Upper lobe of right lung (tissue), 1 donor: ENCODE measurements at regions not wholly inside any gene's neighbourhood (a gene's known extent, or its start where the extent isn't known, plus 50 kb on each side); places are given as distances from the start of the nearest gene placed in this dataset.

ENCODE experiments used
- ATAC-seq: fragments of 200-7000 bp; cut with Tn5 transposase; one replicate; pipeline ENCODE4 v1.9.1; 2020; ENCODE audit warnings: mild to moderate bottlenecking, moderate library complexity
- DNase-seq: peaks from one replicate; pipeline ENCODE4 v3.0.0-alpha.2; 2020
- H3K27ac ChIP-seq: fragments of 200-600 bp; one replicate; pipeline ENCODE4 v1.8.0; 2022
- H3K27me3 ChIP-seq: fragments of 200-600 bp; one replicate; pipeline ENCODE4 v1.8.0; 2022; ENCODE audit warnings: mild to moderate bottlenecking
- H3K36me3 ChIP-seq: fragments of 200-600 bp; one replicate; pipeline ENCODE4 v1.8.0; 2022
- H3K4me1 ChIP-seq: fragments of 200-600 bp; one replicate; pipeline ENCODE4 v1.8.0; 2022
- H3K4me3 ChIP-seq: fragments of 200-600 bp; one replicate; pipeline ENCODE4 v1.8.0; 2022; ENCODE audit warnings: mild to moderate bottlenecking
- H3K9me3 ChIP-seq: fragments of 200-600 bp; one replicate; pipeline ENCODE4 v1.8.0; 2022
- intact Hi-C: fragments of 100-400 bp; cut with DNase I; formaldehyde crosslinking; loops from one replicate; pipeline ENCODE4 v1.11.0; 2022
- TF ChIP-seq, protein P1 (sequence below): fragments of 200-600 bp; IDR thresholded peaks from one replicate; pipeline ENCODE4 v1.8.0; 2022; ENCODE audit warnings: antibody characterized with exemption
- donor health status: DM: no; HTN: yes; CAD: no; lungs with severe emphysema.

DNA sequence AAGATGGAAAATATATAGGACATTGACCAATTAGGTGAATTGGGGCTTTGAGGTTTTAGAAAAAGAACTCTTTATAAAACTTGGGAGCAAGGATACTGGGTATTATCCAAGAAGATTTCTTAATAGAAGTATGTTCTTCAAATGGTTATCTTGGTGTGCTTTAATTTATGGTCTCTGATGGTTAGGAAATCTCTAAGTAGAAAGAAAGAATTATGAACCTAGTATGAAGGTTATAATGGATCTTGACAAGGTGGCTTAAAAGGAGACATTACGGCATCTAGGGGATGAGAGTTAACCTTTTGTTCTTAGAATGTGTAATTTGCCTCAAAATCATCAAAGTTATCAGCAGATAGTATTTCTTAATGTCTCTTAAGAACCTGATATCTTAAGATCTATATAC lies 210.4 kb upstream of the PRICKLE1 start:
- Histone ChIP-seq H3K4me1 (no peaks in the 10 kb centered on the region), H3K27ac (no peak overlapping the region), H3K27me3 (no peaks in the 10 kb centered on the region), H3K36me3 (no peaks in the 10 kb centered on the region), H3K9me3 (no peaks in the 10 kb centered on the region), H3K4me3 (no peak overlapping the region)
- DNase-seq (no peak), ATAC-seq (no peak)
- intact Hi-C loops: no loop called here
- TF ChIP-seq, protein P1, sequence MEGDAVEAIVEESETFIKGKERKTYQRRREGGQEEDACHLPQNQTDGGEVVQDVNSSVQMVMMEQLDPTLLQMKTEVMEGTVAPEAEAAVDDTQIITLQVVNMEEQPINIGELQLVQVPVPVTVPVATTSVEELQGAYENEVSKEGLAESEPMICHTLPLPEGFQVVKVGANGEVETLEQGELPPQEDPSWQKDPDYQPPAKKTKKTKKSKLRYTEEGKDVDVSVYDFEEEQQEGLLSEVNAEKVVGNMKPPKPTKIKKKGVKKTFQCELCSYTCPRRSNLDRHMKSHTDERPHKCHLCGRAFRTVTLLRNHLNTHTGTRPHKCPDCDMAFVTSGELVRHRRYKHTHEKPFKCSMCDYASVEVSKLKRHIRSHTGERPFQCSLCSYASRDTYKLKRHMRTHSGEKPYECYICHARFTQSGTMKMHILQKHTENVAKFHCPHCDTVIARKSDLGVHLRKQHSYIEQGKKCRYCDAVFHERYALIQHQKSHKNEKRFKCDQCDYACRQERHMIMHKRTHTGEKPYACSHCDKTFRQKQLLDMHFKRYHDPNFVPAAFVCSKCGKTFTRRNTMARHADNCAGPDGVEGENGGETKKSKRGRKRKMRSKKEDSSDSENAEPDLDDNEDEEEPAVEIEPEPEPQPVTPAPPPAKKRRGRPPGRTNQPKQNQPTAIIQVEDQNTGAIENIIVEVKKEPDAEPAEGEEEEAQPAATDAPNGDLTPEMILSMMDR: no peak

GRCh38 chr12:42798811-42799438 lies 209.4 kb upstream of the PRICKLE1 start:
- DNase-seq (no peak), ATAC-seq (no peak)
- Histone ChIP-seq H3K36me3 (no peaks in the 10 kb centered on the region), H3K4me3 (no peak overlapping the region), H3K27ac (no peak overlapping the region), H3K4me1 (no peaks in the 10 kb centered on the region), H3K27me3 (no peaks in the 10 kb centered on the region), H3K9me3 (no peaks in the 10 kb centered on the region)
- TF ChIP-seq, protein P1: no peak
- intact Hi-C loops: no loop called here

GRCh38 chr12:42794806-42795205 lies 205.3 kb upstream of the PRICKLE1 start:
- ATAC-seq (no peak), DNase-seq (no peak)
- H3K9me3 ChIP-seq: no peaks in the 10 kb centered on the region
- no peak overlapping the region for H3K27ac ChIP-seq
- intact Hi-C loops: no loop called here
- H3K4me3 ChIP-seq: no peak overlapping the region
- TF ChIP-seq, protein P1: no peak
- H3K36me3 ChIP-seq: no peaks in the 10 kb centered on the region
- no peaks in the 10 kb centered on the region for H3K27me3 ChIP-seq
- no peaks in the 10 kb centered on the region for H3K4me1 ChIP-seq

DNA sequence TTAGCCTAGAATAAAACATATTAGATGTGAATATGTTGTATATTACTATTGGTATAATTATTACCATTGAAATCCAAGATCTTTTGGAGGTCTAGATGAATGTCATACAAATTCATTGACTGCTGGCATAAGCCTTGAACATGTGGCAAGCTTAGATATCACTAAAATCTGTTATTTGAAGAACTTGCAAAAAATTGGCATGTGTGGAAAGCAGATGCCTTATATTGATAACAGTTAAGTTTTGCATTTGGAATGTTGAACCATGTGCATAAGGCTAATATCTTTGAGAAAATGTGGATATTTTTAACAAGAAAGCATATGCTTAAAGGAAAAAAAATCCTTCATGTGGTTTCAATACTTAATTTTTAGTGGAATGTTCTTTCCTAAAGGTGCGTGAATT lies 203.6 kb upstream of the PRICKLE1 start:
- no peak for ATAC-seq

DNA sequence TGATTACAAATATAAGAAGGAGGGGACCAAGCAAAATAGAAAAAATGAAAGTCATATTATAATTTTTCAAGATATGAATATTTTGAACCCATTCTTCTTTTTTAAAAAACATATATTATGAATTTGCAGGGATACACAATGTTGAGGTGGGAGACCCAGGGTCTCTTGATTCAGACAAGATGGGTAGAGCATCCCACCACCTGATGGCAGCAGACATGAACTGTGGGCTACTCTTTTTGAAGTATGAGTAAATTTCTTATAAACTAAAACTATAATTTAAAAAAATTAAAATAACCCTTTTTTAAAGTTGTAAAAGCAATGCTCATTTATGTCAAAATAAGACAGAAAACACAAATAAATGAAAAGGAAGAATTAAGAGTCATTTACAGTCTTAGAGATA lies 202.7 kb upstream of the PRICKLE1 start:
- Histone ChIP-seq H3K9me3 (no peaks in the 10 kb centered on the region), H3K27ac (no peak overlapping the region), H3K27me3 (no peaks in the 10 kb centered on the region), H3K36me3 (no peaks in the 10 kb centered on the region), H3K4me3 (no peak overlapping the region), H3K4me1 (no peaks in the 10 kb centered on the region)
- intact Hi-C loops: no loop called here
- DNase-seq (no peak), ATAC-seq (no peak)
- TF ChIP-seq, protein P1: no peak

More for the DNA sequence above, 203.6 kb upstream of the PRICKLE1 start:
- TF ChIP-seq, protein P1: no peak
- no peaks in the 10 kb centered on the region for H3K4me1 ChIP-seq
- intact Hi-C loops: no loop called here
- H3K36me3 ChIP-seq: no peaks in the 10 kb centered on the region
- no peak for DNase-seq
- H3K9me3 ChIP-seq: no peaks in the 10 kb centered on the region
- H3K27me3 ChIP-seq: no peaks in the 10 kb centered on the region
- no peak overlapping the region for H3K4me3 ChIP-seq
- H3K27ac ChIP-seq: no peak overlapping the region

DNA sequence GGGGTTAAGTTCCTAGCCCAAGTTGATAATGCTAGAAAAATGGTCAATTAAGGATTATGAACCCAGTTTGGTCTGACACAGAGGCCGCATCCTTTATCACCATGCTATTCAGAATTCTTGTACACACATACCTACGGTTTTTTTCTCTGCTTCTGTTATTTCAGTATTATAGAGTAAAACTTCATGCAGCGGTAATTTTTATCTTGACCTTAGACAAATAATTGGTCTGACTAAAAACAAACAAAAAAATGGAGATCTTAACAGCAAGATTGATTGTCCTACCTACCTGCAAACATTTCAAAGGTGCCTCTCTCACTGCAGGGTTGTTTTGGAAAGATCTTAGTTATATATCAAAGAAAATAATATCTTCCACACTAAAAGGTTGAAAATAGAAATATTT lies 201.9 kb upstream of the PRICKLE1 start:
- H3K9me3 ChIP-seq: no peaks in the 10 kb centered on the region
- no peak overlapping the region for H3K27ac ChIP-seq
- H3K4me3 ChIP-seq: no peak overlapping the region
- intact Hi-C loops: no loop called here
- no peak for ATAC-seq
- TF ChIP-seq, protein P1: no peak
- DNase-seq: no peak
- H3K36me3 ChIP-seq: no peaks in the 10 kb centered on the region
- H3K27me3 ChIP-seq: no peaks in the 10 kb centered on the region
- H3K4me1 ChIP-seq: no peaks in the 10 kb centered on the region
